ENCODE measurements at regions not wholly inside any gene's neighbourhood (a gene's known extent, or its start where the extent isn't known, plus 50 kb on each side); places are given as distances from the start of the nearest gene placed in this dataset.

GRCh38 chr5:68542207-68542606 is 326.7 kb downstream of the PIK3R1 start:
- DNase-seq: no peak

GRCh38 chr5:68543212-68543611 is 327.7 kb downstream of the PIK3R1 start:
- DNase-seq: peak in 1 of 2 donors; percentile 27

- no peak for DNase-seq
Observed at GRCh38 chr5:68544091-68544647, 328.6 kb downstream of the PIK3R1 start.

- DNase-seq: no peak
Observed at GRCh38 chr5:68544648-68545552, 329.3 kb downstream of the PIK3R1 start.

GRCh38 chr5:68545636-68546295 is 330.2 kb downstream of the PIK3R1 start:
- DNase-seq: no peak

GRCh38 chr5:68547056-68547455 is 331.5 kb downstream of the PIK3R1 start:
- DNase-seq: no peak

- DNase-seq: no peak
Observed at GRCh38 chr5:68547622-68548021, 332.1 kb downstream of the PIK3R1 start.

- no peak for DNase-seq
Observed at GRCh38 chr5:68548959-68549676, 333.6 kb downstream of the PIK3R1 start.

- DNase-seq: no peak
Observed at GRCh38 chr5:68550015-68550414, 334.5 kb downstream of the PIK3R1 start.

- no peak for DNase-seq
Observed at GRCh38 chr5:68551436-68551835, 335.9 kb downstream of the PIK3R1 start.

GRCh38 chr5:68554571-68555279 is 339.2 kb downstream of the PIK3R1 start:
- no peak for DNase-seq

GRCh38 chr5:68555907-68556681 is 340.5 kb downstream of the PIK3R1 start:
- DNase-seq: no peak

- DNase-seq: no peak
Observed at GRCh38 chr5:68557162-68557936, 341.8 kb downstream of the PIK3R1 start.

- no peak for DNase-seq
Observed at GRCh38 chr5:68562308-68562707, 346.8 kb downstream of the PIK3R1 start.

GRCh38 chr5:68565427-68565826 is 349.9 kb downstream of the PIK3R1 start:
- DNase-seq: no peak

GRCh38 chr5:68576805-68577204 is 361.2 kb downstream of the PIK3R1 start:
- no peak for DNase-seq

- DNase-seq: no peak
Observed at GRCh38 chr5:68582284-68582683, 366.7 kb downstream of the PIK3R1 start.

GRCh38 chr5:68587171-68587570 is 371.6 kb downstream of the PIK3R1 start:
- DNase-seq: no peak

- no peak for DNase-seq
Observed at GRCh38 chr5:68591850-68592249, 376.3 kb downstream of the PIK3R1 start.

GRCh38 chr5:68592351-68592750 is 376.8 kb downstream of the PIK3R1 start:
- peak; percentile 14 to 30 for DNase-seq

GRCh38 chr5:68593211-68593671 is 377.7 kb downstream of the PIK3R1 start:
- DNase-seq: no peak
